ENCODE measurements at regions not wholly inside any gene's neighbourhood (a gene's known extent, or its start where the extent isn't known, plus 50 kb on each side); places are given as distances from the start of the nearest gene placed in this dataset.
A peak's percentile ranks its signal among the peaks of the same experiment; 100 is the strongest.

- no peak for DNase-seq
These were observed 64.5 kb downstream of the COPS8 start for GRCh38 chr2:237150186-237150585.

- no peak for DNase-seq
These were observed 65.2 kb downstream of the COPS8 start for GRCh38 chr2:237150831-237151375.

- DNase-seq, result no peak
These were observed 66.7 kb downstream of the COPS8 start for GRCh38 chr2:237152361-237152760.

GRCh38 chr2:237153181-237153580 lies 67.5 kb downstream of the COPS8 start:
- no peak for DNase-seq

GRCh38 chr2:237154082-237154638 lies 68.5 kb downstream of the COPS8 start:
- peak; percentile 30 to 65 for DNase-seq

GRCh38 chr2:237154884-237155851 lies 69.5 kb downstream of the COPS8 start:
- DNase-seq, result no peak

GRCh38 chr2:237156031-237156856 lies 70.6 kb downstream of the COPS8 start:
- no peak for DNase-seq

GRCh38 chr2:237156857-237157779 lies 71.4 kb downstream of the COPS8 start:
- DNase-seq, result no peak

- DNase-seq, result no peak
These were observed 72.1 kb downstream of the COPS8 start for GRCh38 chr2:237157780-237158102.

- DNase-seq, result no peak
These were observed 72.5 kb downstream of the COPS8 start for GRCh38 chr2:237158194-237158593.

- DNase-seq, result no peak
These were observed 73.6 kb downstream of the COPS8 start for GRCh38 chr2:237159006-237159911.

- DNase-seq, result no peak
These were observed 74.7 kb downstream of the COPS8 start for GRCh38 chr2:237160271-237160919.

- DNase-seq, result no peak
These were observed 75.5 kb downstream of the COPS8 start for GRCh38 chr2:237161189-237161588.

GRCh38 chr2:237162959-237163358 lies 77.3 kb downstream of the COPS8 start:
- no peak for DNase-seq

- no peak for DNase-seq
These were observed 78.9 kb downstream of the COPS8 start for GRCh38 chr2:237164474-237165042.

- DNase-seq, result peak; percentile 37 to 64
These were observed 80.0 kb downstream of the COPS8 start for GRCh38 chr2:237165405-237166276.

- DNase-seq, result no peak
These were observed 81.3 kb downstream of the COPS8 start for GRCh38 chr2:237167038-237167437.

GRCh38 chr2:237167934-237168333 lies 82.2 kb downstream of the COPS8 start:
- no peak for DNase-seq

- DNase-seq, result no peak
These were observed 84.3 kb downstream of the COPS8 start for GRCh38 chr2:237170020-237170419.
